ENCODE measurements at regions not wholly inside any gene's neighbourhood (a gene's known extent, or its start where the extent isn't known, plus 50 kb on each side); places are given as distances from the start of the nearest gene placed in this dataset.

DNA sequence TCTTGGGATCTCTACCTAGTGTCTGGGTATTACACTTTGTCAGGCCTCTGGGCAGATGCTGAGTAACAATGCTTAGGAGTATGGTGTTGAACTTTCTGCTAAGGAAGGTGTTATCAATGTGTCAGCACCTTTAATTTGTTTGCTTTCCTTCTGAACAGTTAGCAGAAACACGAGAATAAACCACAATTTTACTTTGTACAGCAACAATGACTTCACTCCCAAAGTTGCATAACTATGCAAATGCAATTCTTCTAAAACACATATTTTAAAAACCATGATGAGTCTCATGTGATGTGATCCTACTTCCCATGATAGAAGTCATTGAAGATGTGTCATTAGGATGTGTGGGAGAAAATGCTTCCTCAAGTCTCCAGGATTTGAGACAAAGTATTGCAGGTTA is 155.0 kb downstream of the POSTN start:
- Histone ChIP-seq H3K9me3 (peaks cover 0 to 4% (median 0%) of the 10 kb centered on the region in 8 donors), H3K36me3 (no peaks in the 10 kb centered on the region), H3K4me3 (no peak overlapping the region), H3K27ac (no peak overlapping the region), H3K27me3 (replicated peaks in 1 of 7) (no peaks in the 10 kb centered on the region), H3K4me1 (no peaks in the 10 kb centered on the region)
- intact Hi-C loops (cut with DNase I; ENCODE audit: low total_unique reads) = no loop called here
- TF ChIP-seq POLR2AphosphoS5 (IDR thresholded peaks at IDR 0.05) = no peak
- no peak for TF ChIP-seq POLR2A (IDR thresholded peaks at IDR 0.05)
- TF ChIP-seq, protein P1, sequence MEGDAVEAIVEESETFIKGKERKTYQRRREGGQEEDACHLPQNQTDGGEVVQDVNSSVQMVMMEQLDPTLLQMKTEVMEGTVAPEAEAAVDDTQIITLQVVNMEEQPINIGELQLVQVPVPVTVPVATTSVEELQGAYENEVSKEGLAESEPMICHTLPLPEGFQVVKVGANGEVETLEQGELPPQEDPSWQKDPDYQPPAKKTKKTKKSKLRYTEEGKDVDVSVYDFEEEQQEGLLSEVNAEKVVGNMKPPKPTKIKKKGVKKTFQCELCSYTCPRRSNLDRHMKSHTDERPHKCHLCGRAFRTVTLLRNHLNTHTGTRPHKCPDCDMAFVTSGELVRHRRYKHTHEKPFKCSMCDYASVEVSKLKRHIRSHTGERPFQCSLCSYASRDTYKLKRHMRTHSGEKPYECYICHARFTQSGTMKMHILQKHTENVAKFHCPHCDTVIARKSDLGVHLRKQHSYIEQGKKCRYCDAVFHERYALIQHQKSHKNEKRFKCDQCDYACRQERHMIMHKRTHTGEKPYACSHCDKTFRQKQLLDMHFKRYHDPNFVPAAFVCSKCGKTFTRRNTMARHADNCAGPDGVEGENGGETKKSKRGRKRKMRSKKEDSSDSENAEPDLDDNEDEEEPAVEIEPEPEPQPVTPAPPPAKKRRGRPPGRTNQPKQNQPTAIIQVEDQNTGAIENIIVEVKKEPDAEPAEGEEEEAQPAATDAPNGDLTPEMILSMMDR (IDR thresholded peaks at IDR 0.05 in 8 of 11, conservative IDR thresholded peaks at IDR 0.05 in 3 of 11) = no peak
- no peak for DNase-seq
- WGBS, 5 donors = 46 to 69% (median 56%) methylated on average over 1 of the region's 1 CpG

DNA sequence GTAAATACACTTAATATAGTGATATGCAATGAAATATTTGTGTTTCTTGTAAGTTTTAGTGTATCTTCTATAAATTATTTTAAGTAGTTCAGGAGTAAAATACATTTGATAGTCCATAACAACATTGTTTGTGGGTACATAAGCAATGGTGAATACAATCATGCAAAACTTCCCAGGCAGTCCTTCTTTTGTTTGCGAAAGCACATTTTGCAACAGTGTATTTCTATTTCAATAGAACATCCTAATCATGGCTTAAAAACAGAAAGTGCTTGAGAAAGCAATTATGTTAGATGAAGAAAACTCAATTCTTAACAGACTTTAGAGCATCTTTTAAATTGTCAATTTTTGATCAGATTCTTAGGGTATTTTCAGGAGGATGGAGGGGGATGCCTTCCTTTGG is 155.6 kb downstream of the POSTN start:
- no peak overlapping the region for H3K27ac ChIP-seq
- H3K4me1 ChIP-seq = no peaks in the 10 kb centered on the region
- peaks cover 0 to 4% (median 0%) of the 10 kb centered on the region in 8 donors for H3K9me3 ChIP-seq
- 90 to 100% (median 96%) methylated on average over 1 of the region's 1 CpG for WGBS, 5 donors
- intact Hi-C loops (cut with DNase I; ENCODE audit: low total_unique reads) = no loop called here
- no peaks in the 10 kb centered on the region for H3K36me3 ChIP-seq
- no peak for TF ChIP-seq POLR2AphosphoS5 (IDR thresholded peaks at IDR 0.05)
- TF ChIP-seq, protein P1 (IDR thresholded peaks at IDR 0.05 in 8 of 11, conservative IDR thresholded peaks at IDR 0.05 in 3 of 11) = no peak
- no peak for TF ChIP-seq POLR2A (IDR thresholded peaks at IDR 0.05)
- H3K27me3 ChIP-seq (replicated peaks in 1 of 7) = no peaks in the 10 kb centered on the region
- no peak overlapping the region for H3K4me3 ChIP-seq
- no peak for DNase-seq

DNA sequence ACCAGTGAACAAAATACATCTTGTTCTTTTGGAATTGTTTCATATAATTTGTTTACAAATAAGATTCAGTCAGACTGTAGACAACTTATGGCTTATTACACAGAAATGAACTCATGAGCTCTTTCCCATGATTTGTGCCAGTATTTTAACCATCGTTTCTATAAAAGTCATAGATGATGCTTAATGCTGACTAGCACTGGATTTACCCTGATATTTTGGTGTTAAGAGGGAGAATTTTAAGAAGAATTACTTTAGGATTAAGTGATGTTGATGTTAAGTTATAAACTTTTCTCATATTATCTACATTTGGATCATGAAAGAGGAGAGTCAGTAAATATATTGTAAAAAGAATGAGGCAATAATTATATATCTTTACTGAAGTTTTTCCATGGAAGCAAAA is 162.7 kb downstream of the POSTN start:
- Histone ChIP-seq H3K9me3 (no peaks in the 10 kb centered on the region), H3K4me1 (no peaks in the 10 kb centered on the region), H3K27ac (no peak overlapping the region), H3K4me3 (no peak overlapping the region), H3K36me3 (no peaks in the 10 kb centered on the region), H3K27me3 (replicated peaks in 1 of 7) (no peaks in the 10 kb centered on the region)
- no peak for TF ChIP-seq POLR2AphosphoS5 (IDR thresholded peaks at IDR 0.05)
- TF ChIP-seq, protein P1 (IDR thresholded peaks at IDR 0.05 in 8 of 11, conservative IDR thresholded peaks at IDR 0.05 in 3 of 11) = no peak
- no peak for TF ChIP-seq POLR2A (IDR thresholded peaks at IDR 0.05)
- DNase-seq = no peak
- 74 to 82% (median 75%) methylated on average over 1 of the region's 1 CpG for WGBS, 5 donors
- intact Hi-C loops (cut with DNase I; ENCODE audit: low total_unique reads) = no loop called here

DNA sequence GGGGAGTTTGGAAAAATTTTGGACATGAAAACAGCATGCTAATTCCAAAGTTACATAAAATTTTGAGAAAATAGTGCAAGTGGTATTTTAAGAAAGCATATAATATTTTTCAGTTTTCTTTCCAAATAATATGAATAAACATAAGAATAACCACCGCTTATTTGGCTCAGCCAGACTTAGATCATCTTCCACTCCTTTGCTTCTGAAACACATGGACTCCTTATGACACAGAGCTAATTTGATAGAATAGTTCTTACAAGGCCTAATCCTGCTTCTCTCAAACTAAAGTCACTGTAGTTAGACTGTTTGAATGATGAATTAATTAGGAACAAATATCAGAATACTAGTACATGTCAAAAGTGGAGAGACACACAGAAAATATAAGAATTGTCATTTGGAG is 165.5 kb downstream of the POSTN start:
- WGBS, 5 donors = 89 to 100% (median 93%) methylated on average over 1 of the region's 1 CpG
- H3K4me1 ChIP-seq = no peaks in the 10 kb centered on the region
- no peak overlapping the region for H3K27ac ChIP-seq
- DNase-seq = no peak
- H3K36me3 ChIP-seq = no peaks in the 10 kb centered on the region
- H3K4me3 ChIP-seq = no peak overlapping the region
- TF ChIP-seq POLR2A (IDR thresholded peaks at IDR 0.05) (no peak), POLR2AphosphoS5 (IDR thresholded peaks at IDR 0.05) (no peak)
- TF ChIP-seq, protein P1 (IDR thresholded peaks at IDR 0.05 in 8 of 11, conservative IDR thresholded peaks at IDR 0.05 in 3 of 11) = no peak
- H3K27me3 ChIP-seq (replicated peaks in 1 of 7) = no peaks in the 10 kb centered on the region
- peaks cover 0 to 6% (median 0%) of the 10 kb centered on the region in 8 donors for H3K9me3 ChIP-seq
- intact Hi-C loops (cut with DNase I; ENCODE audit: low total_unique reads) = no loop called here
